ENCODE measurements at regions not wholly inside any gene's neighbourhood (a gene's known extent, or its start where the extent isn't known, plus 50 kb on each side); places are given as distances from the start of the nearest gene placed in this dataset.
A peak's percentile ranks its signal among the peaks of the same experiment; 100 is the strongest.

DNA sequence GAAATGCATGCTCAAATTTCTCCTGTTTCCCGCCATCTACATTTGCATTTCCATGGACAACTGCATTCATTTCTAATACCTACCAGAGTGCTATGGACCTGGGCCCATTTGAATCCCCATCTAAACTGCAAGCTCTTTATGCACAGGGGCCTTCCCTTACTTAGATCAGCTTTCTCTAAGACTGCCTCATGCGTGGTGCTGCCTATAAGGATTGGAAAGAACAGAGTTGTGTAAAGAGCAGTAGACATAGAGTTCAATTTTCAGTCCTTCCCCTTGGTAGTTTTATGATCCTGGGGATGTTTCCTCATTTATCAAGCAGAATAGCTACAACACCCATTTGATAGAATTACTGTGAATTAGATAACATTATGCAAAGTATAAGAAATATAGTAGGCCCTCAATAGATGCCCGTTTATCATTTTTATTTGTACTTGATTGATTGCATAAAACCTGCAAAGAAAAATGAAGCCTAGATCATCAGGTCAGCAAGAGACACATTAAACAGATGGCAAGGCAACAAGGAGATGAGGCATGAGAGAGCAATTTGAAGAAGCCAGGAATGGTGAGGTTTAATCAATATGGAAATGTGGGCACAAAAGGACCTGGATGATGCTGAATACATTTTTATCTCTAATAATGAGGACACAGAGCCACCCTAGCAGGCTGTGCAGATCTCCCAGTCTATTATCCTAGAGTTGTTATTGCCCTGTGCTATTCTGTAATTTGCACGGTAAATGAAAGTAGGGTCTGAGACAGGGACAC lies 359.7 kb downstream of the FAM181B start:
- no peak for DNase-seq

- no peak for DNase-seq
These were observed 368.3 kb downstream of the FAM181B start for GRCh38 chr11:82365351-82365750.

- no peak for DNase-seq
These were observed 377.3 kb downstream of the FAM181B start for GRCh38 chr11:82356316-82356715.

DNA sequence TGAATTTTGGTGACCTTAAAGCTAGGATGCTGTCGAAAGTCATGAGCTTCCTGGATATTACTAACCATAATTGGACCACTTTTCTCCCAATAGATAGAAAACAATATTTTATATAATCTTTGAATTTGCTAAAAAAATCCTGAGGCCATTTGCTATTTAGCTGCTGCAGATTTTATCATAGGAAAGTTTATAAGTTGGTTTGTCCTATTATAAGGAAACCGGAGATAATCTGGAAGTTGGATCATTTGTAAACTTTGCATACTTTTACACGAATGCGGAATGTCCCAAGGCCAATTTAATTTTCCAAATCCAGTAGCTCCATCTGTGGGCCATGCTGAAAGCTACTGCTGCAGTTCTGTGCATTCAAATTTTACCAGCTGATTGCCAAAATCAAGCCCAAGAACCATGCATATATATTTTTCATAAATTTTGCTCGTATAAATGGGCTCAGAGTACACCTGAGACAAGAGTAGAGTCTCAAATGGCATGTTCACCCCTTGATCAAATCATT lies 378.3 kb downstream of the FAM181B start:
- no peak for DNase-seq

GRCh38 chr11:82326853-82327252 lies 406.8 kb downstream of the FAM181B start:
- no peak for DNase-seq

DNA sequence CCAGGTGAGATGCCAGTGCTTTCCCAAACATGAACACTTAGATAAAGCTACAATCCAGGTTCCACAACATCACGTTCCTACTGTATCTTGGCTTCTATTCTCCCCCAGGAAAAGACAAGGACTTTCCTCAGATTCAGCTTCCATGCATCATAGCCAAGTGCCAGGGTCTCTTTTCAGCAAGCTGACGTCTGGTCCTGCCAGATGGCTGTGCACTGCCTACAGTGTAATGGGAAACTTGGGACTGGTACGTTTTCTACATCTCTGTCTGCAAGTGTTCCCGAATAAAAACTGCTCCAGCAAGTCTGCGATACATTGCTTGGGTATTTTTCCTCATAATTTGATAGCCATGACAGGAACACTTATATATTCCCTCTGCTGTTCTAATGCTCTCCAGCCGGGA lies 412.5 kb downstream of the FAM181B start:
- DNase-seq = no peak

DNA sequence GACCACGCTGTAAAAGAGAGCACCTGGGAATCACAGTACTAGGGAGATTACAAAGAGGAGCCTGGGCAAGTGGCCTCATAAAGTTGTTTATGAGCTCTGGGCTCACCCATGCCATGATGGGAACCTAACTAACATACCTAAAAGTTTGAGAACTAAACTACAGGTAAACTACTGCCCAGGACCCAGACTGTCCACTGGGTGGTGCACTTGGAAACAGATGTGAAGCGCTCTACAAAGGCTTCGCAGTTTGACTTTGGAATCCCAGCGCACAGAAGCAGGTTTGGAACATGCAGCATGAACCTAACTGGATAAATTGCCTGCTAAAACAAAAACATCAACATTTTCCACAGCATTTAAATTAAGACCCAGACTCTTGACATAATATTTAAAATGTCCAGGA lies 418.6 kb downstream of the FAM181B start:
- peak; percentile 38 for DNase-seq

DNA sequence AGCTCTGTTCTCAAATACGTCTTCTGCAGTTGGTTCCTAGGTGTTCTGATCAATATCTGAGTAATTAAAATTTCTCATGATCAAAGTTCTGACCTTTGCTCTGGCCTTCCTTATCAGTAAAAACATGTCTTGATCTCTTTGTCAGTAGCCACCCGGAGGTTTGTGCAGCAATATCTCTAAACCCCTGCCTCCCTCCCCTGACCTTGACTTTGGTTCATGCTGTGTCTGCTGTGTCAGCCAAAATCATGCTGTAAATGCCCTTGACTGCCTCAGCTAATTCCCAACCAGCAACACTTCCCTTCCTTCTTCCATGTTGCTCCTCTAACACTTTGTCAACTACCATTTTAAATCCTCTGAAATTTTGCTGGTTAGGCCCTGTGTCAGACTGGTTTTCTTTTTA lies 424.7 kb downstream of the FAM181B start:
- no peak for DNase-seq

- DNase-seq = no peak
These were observed 428.5 kb downstream of the FAM181B start for GRCh38 chr11:82305123-82305522.

DNA sequence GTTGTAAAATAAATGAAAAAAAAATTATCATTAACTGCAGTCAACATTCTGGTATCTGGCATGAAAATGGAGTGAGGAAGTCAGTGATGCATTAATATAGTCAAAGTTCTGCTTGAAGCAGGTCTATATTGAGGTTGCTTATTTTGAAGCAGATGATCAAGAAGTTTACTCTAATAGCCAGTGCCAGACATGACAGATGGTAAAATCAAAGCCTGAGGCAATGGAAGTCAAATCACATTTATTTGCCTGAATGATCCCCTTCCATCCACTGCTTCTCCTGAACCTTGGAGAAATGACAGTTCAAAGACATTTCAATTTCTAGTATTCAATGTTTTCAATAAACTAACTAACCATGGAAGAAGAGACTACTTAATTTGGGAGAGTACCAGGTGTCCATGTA lies 430.0 kb downstream of the FAM181B start:
- DNase-seq = no peak

- DNase-seq = no peak
These were observed 445.2 kb downstream of the FAM181B start for GRCh38 chr11:82288471-82288870.

DNA sequence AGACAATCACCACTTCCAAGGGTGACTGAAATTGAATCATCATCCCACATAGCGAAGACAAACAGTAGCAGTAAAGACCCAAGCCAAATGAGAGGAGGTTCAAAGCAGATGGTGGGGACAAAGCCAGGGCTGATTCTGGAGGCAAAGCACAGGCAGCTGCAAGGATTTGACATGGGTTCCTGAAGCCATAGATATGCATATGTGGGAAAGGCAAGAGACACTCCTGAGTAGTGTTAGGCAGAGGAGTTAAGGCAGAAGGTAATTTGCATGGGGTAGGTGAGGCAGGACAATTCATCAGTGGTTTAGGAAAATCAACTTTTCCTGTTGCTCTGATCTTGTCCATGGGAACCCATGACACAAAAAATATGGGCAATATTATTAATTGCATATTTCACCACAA lies 462.8 kb downstream of the FAM181B start:
- DNase-seq = no peak

DNA sequence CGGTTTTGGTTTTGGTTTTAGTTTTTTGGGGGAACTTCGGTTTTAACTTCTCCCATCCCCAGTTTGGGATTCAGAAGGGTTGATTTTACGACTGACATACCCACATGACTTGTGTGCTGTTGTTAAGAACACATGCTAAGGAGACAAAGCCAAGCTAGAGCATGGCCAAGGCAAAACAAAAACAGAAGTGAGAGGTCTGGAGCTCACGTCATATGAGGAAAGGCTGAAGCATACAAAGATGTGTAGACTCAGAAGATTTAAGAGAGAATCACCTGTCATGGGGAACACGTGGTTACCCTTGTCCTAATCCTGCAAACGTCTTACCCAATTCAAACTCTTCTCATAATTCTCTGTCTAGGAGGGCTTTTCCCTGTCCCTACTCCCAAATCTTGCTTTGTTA lies 465.0 kb downstream of the FAM181B start:
- no peak for DNase-seq

- no peak for DNase-seq
These were observed 466.5 kb downstream of the FAM181B start for GRCh38 chr11:82267186-82267585.

- DNase-seq = no peak
These were observed 472.3 kb downstream of the FAM181B start for GRCh38 chr11:82261367-82261766.

- DNase-seq = no peak
These were observed 483.6 kb downstream of the FAM181B start for GRCh38 chr11:82250047-82250446.

GRCh38 chr11:82246926-82247325 lies 486.7 kb downstream of the FAM181B start:
- DNase-seq = no peak

GRCh38 chr11:82239498-82239897 lies 494.2 kb downstream of the FAM181B start:
- no peak for DNase-seq

GRCh38 chr11:82234256-82234655 lies 499.4 kb downstream of the FAM181B start:
- DNase-seq = no peak

DNA sequence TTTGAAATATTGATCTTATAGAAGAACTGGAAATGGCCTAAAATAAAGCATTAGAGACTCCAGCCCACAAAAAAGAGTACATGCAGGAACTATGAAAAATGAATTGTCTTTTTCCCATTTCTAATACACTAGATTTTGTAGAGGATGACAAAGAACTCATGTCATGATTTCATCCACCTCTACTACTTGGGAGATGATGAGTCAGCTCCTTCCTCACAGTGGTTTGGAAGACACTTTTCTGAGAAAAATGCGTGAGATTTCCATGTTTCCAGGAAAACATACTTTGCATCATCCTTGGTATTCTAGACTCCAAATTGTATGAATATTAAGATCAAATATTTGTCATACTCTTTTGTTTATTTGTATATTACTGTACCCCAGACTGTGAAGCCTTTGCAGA lies 500.5 kb downstream of the FAM181B start:
- DNase-seq = no peak

DNA sequence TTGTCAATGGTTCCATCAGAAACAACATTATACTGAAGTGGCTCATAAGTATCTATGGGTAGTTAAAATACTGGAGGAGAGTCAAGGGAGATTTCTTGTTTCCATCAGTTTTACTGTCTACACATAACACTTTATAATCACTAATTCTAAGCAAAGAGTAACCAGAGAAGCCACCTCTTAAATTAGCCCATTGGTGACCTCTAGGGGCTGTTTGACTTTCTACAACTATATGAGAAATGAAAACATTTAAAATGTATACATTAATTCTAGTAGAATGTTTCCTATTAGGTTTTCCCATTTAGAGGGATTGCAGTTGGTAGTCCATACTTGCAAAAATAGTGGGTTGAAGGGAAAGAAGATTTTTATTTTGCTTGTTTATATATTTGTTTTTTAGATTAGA lies 504.3 kb downstream of the FAM181B start:
- DNase-seq = peak; percentile 40

- DNase-seq = no peak
These were observed 507.7 kb downstream of the FAM181B start for GRCh38 chr11:82225930-82226329.

GRCh38 chr11:82225502-82225901 lies 508.2 kb downstream of the FAM181B start:
- DNase-seq = no peak

GRCh38 chr11:82216927-82217570 lies 516.6 kb downstream of the FAM181B start:
- DNase-seq = no peak

Measured in left kidney (tissue), 1 donor.